ELF-1 (cell line): ENCODE measurements at regions not wholly inside any gene's neighbourhood (a gene's known extent, or its start where the extent isn't known, plus 50 kb on each side); places are given as distances from the start of the nearest gene placed in this dataset.

Source experiments
- DNase-seq: peaks from one replicate; pipeline ENCODE4 v3.0.0-alpha.2; 2016; ENCODE audit warnings: low read depth, low spot score

GRCh38 chr2:217203086-217203485 lies 343.2 kb upstream of the TNP1 start:
- DNase-seq: no peak

- no peak for DNase-seq
Measured at GRCh38 chr2:217199255-217199630, 339.4 kb upstream of the TNP1 start.

GRCh38 chr2:217195658-217196446 lies 336.0 kb upstream of the TNP1 start:
- DNase-seq: no peak

- no peak for DNase-seq
Measured at GRCh38 chr2:217195016-217195415, 335.2 kb upstream of the TNP1 start.

- no peak for DNase-seq
Measured at GRCh38 chr2:217193431-217194340, 333.8 kb upstream of the TNP1 start.

GRCh38 chr2:217192366-217192765 lies 332.5 kb upstream of the TNP1 start:
- DNase-seq: no peak

GRCh38 chr2:217189747-217190146 lies 329.9 kb upstream of the TNP1 start:
- DNase-seq: no peak

- no peak for DNase-seq
Measured at GRCh38 chr2:217189131-217189530, 329.3 kb upstream of the TNP1 start.

- DNase-seq: no peak
Measured at GRCh38 chr2:217186668-217187159, 326.9 kb upstream of the TNP1 start.

GRCh38 chr2:217186152-217186551 lies 326.3 kb upstream of the TNP1 start:
- DNase-seq: no peak

- no peak for DNase-seq
Measured at GRCh38 chr2:217185265-217185995, 325.6 kb upstream of the TNP1 start.

- no peak for DNase-seq
Measured at GRCh38 chr2:217184242-217184641, 324.4 kb upstream of the TNP1 start.

GRCh38 chr2:217183471-217183870 lies 323.6 kb upstream of the TNP1 start:
- DNase-seq: no peak

- DNase-seq: no peak
Measured at GRCh38 chr2:217182926-217183325, 323.1 kb upstream of the TNP1 start.

GRCh38 chr2:217181512-217181911 lies 321.6 kb upstream of the TNP1 start:
- DNase-seq: no peak

- no peak for DNase-seq
Measured at GRCh38 chr2:217179854-217180253, 320.0 kb upstream of the TNP1 start.

GRCh38 chr2:217178341-217178740 lies 318.5 kb upstream of the TNP1 start:
- no peak for DNase-seq

- DNase-seq: no peak
Measured at GRCh38 chr2:217177720-217178119, 317.9 kb upstream of the TNP1 start.

- DNase-seq: no peak
Measured at GRCh38 chr2:217171874-217172273, 312.0 kb upstream of the TNP1 start.

GRCh38 chr2:217168496-217168895 lies 308.6 kb upstream of the TNP1 start:
- DNase-seq: no peak

- no peak for DNase-seq
Measured at GRCh38 chr2:217167531-217167930, 307.7 kb upstream of the TNP1 start.
